Astrocyte (in vitro differentiated cells and primary cell): ENCODE measurements at regions not wholly inside any gene's neighbourhood (a gene's known extent, or its start where the extent isn't known, plus 50 kb on each side); places are given as distances from the start of the nearest gene placed in this dataset.
A peak's percentile ranks its signal among the peaks of the same experiment; 100 is the strongest.

Experiments used
- DNase-seq: peaks from one replicate; pipeline ENCODE4 v3.0.0-alpha.2; 2010; ENCODE audit warnings: low read depth
- FAIRE-seq: peaks from 2 replicates; lab custom pipeline; 2011; peaks lifted over from hg19 to GRCh38; lab: Jason Lieb, UNC
- H2AFZ ChIP-seq: 2 replicates; pipeline ENCODE4 v1.6.0; 2012; ENCODE audit warnings: low read depth, low read length, inconsistent platforms
- H3K27ac ChIP-seq: 2 replicates; pipeline ENCODE4 v1.5.1; 2011; ENCODE audit warnings: low read depth, low read length, inconsistent platforms
- H3K27me3 ChIP-seq: 2 replicates; pipeline ENCODE4 v1.6.0; 2011; ENCODE audit warnings: low read length, inconsistent platforms; ENCODE audit not compliant: insufficient read depth
- H3K36me3 ChIP-seq: 2 replicates; pipeline ENCODE4 v1.5.1; 2011; ENCODE audit warnings: low read length, inconsistent platforms; ENCODE audit not compliant: insufficient read depth
- H3K4me1 ChIP-seq: 2 replicates; pipeline ENCODE4 v1.5.1; 2011; ENCODE audit warnings: low read length, inconsistent platforms; ENCODE audit not compliant: insufficient read depth
- H3K4me2 ChIP-seq: 2 replicates; pipeline ENCODE4 v1.6.0; 2012; ENCODE audit warnings: low read length, inconsistent platforms
- H3K4me3 ChIP-seq: 2 replicates; pipeline ENCODE4 v1.5.1; 2011; ENCODE audit warnings: low read depth, mild to moderate bottlenecking, low read length, inconsistent platforms; ENCODE audit not compliant: insufficient read depth
- H3K79me2 ChIP-seq: 2 replicates; pipeline ENCODE4 v1.6.0; 2012; ENCODE audit warnings: mild to moderate bottlenecking, low read length, inconsistent platforms; ENCODE audit not compliant: insufficient read depth
- H3K9ac ChIP-seq: 2 replicates; pipeline ENCODE4 v1.6.0; 2012; ENCODE audit warnings: mild to moderate bottlenecking, low read length, inconsistent platforms
- H3K9me3 ChIP-seq: 2 replicates; pipeline ENCODE4 v1.5.1; 2012; ENCODE audit warnings: low read depth, mild to moderate bottlenecking, low read length, inconsistent platforms; ENCODE audit not compliant: insufficient read depth
- H4K20me1 ChIP-seq: 2 replicates; pipeline ENCODE4 v1.6.0; 2012; ENCODE audit warnings: low read length, inconsistent platforms; ENCODE audit not compliant: insufficient read depth
- H3K27ac Mint-ChIP-seq: one replicate; pipeline ENCODE4 v1.8.0; 2021; ENCODE audit warnings: mild to moderate bottlenecking, mixed read lengths; ENCODE audit not compliant: unreplicated experiment
- H3K27me3 Mint-ChIP-seq: one replicate; pipeline ENCODE4 v1.8.0; 2021; ENCODE audit warnings: low read depth, mixed read lengths; ENCODE audit not compliant: unreplicated experiment
- H3K36me3 Mint-ChIP-seq: one replicate; pipeline ENCODE4 v1.8.0; 2021; ENCODE audit warnings: low read depth, mixed read lengths; ENCODE audit not compliant: unreplicated experiment
- H3K4me1 Mint-ChIP-seq: one replicate; pipeline ENCODE4 v1.8.0; 2021; ENCODE audit warnings: low read depth, mixed read lengths; ENCODE audit not compliant: unreplicated experiment
- H3K4me3 Mint-ChIP-seq: one replicate; pipeline ENCODE4 v1.8.0; 2021; ENCODE audit warnings: mild to moderate bottlenecking, moderate library complexity, mixed read lengths; ENCODE audit not compliant: unreplicated experiment
- H3K9me3 Mint-ChIP-seq: one replicate; pipeline ENCODE4 v1.8.0; 2021; ENCODE audit warnings: mild to moderate bottlenecking, mixed read lengths; ENCODE audit not compliant: unreplicated experiment
- EZH2 ChIP-seq: IDR thresholded peaks from 2 replicates; pipeline ENCODE4 v1.6.1; 2012; ENCODE audit warnings: mild to moderate bottlenecking, low read length, inconsistent platforms; ENCODE audit not compliant: insufficient read depth
- TF ChIP-seq, protein P1 (sequence below): IDR thresholded peaks from 2 replicates; pipeline ENCODE4 v1.5.1; 2011; ENCODE audit warnings: low read depth, mild to moderate bottlenecking, inconsistent platforms, low read length, moderate library complexity; ENCODE audit not compliant: insufficient read depth

DNA sequence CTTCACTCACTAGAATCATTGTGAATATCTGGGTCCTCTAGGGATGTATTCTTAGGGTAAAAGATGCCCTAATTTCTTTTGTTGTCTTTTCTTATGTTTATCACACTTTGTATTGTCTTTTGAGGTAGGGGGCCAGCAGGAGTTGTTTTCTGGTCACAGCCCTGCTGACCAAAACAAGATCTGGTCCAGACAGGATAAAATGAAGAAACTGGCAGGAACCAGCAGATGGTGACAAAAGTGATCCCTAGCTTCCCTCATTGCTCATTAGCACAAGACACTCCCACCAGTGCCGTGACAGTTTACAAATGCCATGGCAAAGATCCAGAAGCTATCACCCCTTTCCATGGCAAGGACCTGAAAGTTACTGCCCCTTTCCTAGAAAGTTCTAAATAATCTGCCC is 81.7 kb upstream of the CCDC85A start:
- Histone ChIP-seq H3K27me3 (no peaks in the 10 kb centered on the region), H3K27ac (no peak overlapping the region), H3K79me2 (no peaks in the 10 kb centered on the region), H3K9ac (no peak overlapping the region), H3K4me2 (no peak overlapping the region), H3K4me3 (no peak overlapping the region), H3K4me1 (no peaks in the 10 kb centered on the region), H2AFZ (no peak overlapping the region), H3K9me3 (no peaks in the 10 kb centered on the region), H4K20me1 (no peaks in the 10 kb centered on the region), H3K36me3 (no peaks in the 10 kb centered on the region)
- TF ChIP-seq EZH2, result no peak
- TF ChIP-seq, protein P1, sequence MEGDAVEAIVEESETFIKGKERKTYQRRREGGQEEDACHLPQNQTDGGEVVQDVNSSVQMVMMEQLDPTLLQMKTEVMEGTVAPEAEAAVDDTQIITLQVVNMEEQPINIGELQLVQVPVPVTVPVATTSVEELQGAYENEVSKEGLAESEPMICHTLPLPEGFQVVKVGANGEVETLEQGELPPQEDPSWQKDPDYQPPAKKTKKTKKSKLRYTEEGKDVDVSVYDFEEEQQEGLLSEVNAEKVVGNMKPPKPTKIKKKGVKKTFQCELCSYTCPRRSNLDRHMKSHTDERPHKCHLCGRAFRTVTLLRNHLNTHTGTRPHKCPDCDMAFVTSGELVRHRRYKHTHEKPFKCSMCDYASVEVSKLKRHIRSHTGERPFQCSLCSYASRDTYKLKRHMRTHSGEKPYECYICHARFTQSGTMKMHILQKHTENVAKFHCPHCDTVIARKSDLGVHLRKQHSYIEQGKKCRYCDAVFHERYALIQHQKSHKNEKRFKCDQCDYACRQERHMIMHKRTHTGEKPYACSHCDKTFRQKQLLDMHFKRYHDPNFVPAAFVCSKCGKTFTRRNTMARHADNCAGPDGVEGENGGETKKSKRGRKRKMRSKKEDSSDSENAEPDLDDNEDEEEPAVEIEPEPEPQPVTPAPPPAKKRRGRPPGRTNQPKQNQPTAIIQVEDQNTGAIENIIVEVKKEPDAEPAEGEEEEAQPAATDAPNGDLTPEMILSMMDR, result no peak
- no peak overlapping the region for H3K27ac Mint-ChIP-seq
- no peak for DNase-seq
- H3K36me3 Mint-ChIP-seq, result no peaks in the 10 kb centered on the region
- no peak for FAIRE-seq
- H3K4me3 Mint-ChIP-seq, result no peak overlapping the region
- H3K9me3 Mint-ChIP-seq, result peaks cover 9% of the 10 kb centered on the region
- peaks cover 14% of the 10 kb centered on the region for H3K4me1 Mint-ChIP-seq
- H3K27me3 Mint-ChIP-seq, result peaks cover 3% of the 10 kb centered on the region

DNA sequence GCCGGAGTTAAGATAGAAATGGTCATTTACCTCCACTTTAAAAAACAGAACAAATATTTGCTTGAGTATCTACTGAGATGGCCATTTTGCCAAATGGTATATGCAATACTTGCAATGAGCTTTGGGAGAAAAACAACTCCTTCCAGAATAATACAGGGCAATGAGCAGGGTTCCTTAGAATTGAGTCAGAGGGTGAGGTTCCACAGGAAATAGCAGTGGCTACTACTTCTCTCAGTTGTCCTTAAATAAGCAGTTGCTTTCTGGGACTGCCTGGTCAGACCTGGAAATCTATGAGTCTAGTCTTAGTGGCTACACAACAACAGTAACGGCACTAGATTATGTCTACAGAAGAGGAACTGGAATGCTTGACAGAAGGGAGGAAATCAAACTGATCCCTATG is 80.9 kb upstream of the CCDC85A start:
- H3K79me2 ChIP-seq, result no peaks in the 10 kb centered on the region
- H3K4me1 ChIP-seq, result no peaks in the 10 kb centered on the region
- Mint-ChIP-seq H3K27me3 (peaks cover 3% of the 10 kb centered on the region), H3K27ac (peak overlapping the region; percentile 15), H3K9me3 (peaks cover 9% of the 10 kb centered on the region), H3K36me3 (no peaks in the 10 kb centered on the region), H3K4me3 (no peak overlapping the region), H3K4me1 (peaks cover 14% of the 10 kb centered on the region)
- no peaks in the 10 kb centered on the region for H3K9me3 ChIP-seq
- peak; percentile 8 for DNase-seq
- no peaks in the 10 kb centered on the region for H3K36me3 ChIP-seq
- H3K4me3 ChIP-seq, result no peak overlapping the region
- no peak for FAIRE-seq
- no peak overlapping the region for H3K4me2 ChIP-seq
- TF ChIP-seq EZH2, result no peak
- TF ChIP-seq, protein P1, result no peak
- no peaks in the 10 kb centered on the region for H3K27me3 ChIP-seq
- no peaks in the 10 kb centered on the region for H4K20me1 ChIP-seq
- H3K9ac ChIP-seq, result no peak overlapping the region
- H3K27ac ChIP-seq, result no peak overlapping the region
- no peak overlapping the region for H2AFZ ChIP-seq

DNA sequence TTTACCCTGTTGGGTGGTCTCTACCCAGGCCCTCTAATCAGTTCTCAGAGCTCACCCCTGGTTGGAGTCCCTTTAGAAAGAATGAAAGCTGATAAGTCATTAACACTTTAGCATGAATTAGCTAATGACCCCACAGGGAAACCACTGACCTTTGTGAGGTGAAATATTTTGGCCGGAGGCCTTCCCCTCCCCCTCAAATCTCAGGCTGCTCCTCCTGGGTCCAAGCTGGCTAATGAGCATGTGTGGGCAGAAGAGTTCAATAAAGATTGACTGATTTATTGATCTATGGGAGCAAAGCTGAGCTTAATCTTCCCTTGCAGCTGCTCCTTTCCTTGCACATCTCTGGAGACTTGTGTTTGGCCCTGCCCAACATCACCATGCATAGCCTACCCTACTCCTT is 78.8 kb upstream of the CCDC85A start:
- Histone ChIP-seq H3K4me2 (no peak overlapping the region), H3K27ac (no peak overlapping the region), H2AFZ (no peak overlapping the region), H3K36me3 (no peaks in the 10 kb centered on the region), H3K4me1 (no peaks in the 10 kb centered on the region), H3K9ac (no peak overlapping the region), H3K9me3 (no peaks in the 10 kb centered on the region), H3K27me3 (no peaks in the 10 kb centered on the region), H4K20me1 (no peaks in the 10 kb centered on the region), H3K4me3 (no peak overlapping the region), H3K79me2 (no peaks in the 10 kb centered on the region)
- FAIRE-seq (no peak), DNase-seq (no peak)
- TF ChIP-seq, protein P1, result no peak
- TF ChIP-seq EZH2, result no peak
- no peak overlapping the region for H3K4me3 Mint-ChIP-seq
- no peaks in the 10 kb centered on the region for H3K36me3 Mint-ChIP-seq
- H3K27ac Mint-ChIP-seq, result no peak overlapping the region
- peaks cover 3% of the 10 kb centered on the region for H3K27me3 Mint-ChIP-seq
- peaks cover 9% of the 10 kb centered on the region for H3K9me3 Mint-ChIP-seq
- peaks cover 14% of the 10 kb centered on the region for H3K4me1 Mint-ChIP-seq
